Ascending aorta (tissue), 2 donors: ENCODE measurements at regions not wholly inside any gene's neighbourhood (a gene's known extent, or its start where the extent isn't known, plus 50 kb on each side); places are given as distances from the start of the nearest gene placed in this dataset.

Experiments
- DNase-seq, 2 donors: peaks; one replicate each; pipeline ENCODE4 v3.0.0-alpha.2; 2019; ENCODE audit warnings: low spot score in 2 of 2
- H3K27ac ChIP-seq, 2 donors: fragments of 200-600 bp; sonication (generic); one replicate each; pipeline ENCODE4 v1.5.1; 2016 to 2017; ENCODE audit warnings: mild to moderate bottlenecking in 1 of 2
- H3K27me3 ChIP-seq: fragments of 200-600 bp; sonication (generic); one replicate; pipeline ENCODE4 v1.5.1; 2017
- H3K36me3 ChIP-seq, 2 donors: fragments of 200-600 bp; sonication (generic); one replicate each; pipeline ENCODE4 v1.5.1; 2016
- H3K4me1 ChIP-seq, 2 donors: fragments of 200-600 bp; sonication (generic); one replicate each; pipeline ENCODE4 v1.5.1; 2016 to 2017; ENCODE audit warnings: mild to moderate bottlenecking in 1 of 2
- H3K4me3 ChIP-seq, 2 donors: fragments of 200-600 bp; sonication (generic); one replicate each; pipeline ENCODE4 v1.5.1; 2016 to 2017; ENCODE audit warnings: mild to moderate bottlenecking in 1 of 2
- H3K9me3 ChIP-seq, 2 donors: fragments of 200-600 bp; sonication (generic); one replicate each; pipeline ENCODE4 v1.5.1; 2016
- intact Hi-C: fragments of 100-400 bp; cut with DNase I; formaldehyde crosslinking; loops from one replicate; pipeline ENCODE4 v1.15.1; 2023
- TF ChIP-seq, protein P1 (sequence below), 3 experiments: fragments of 200-600 bp in 2 of 3; fragments of 450-650 bp in 1 of 3; sonication (generic) in 2 of 3; IDR thresholded peaks; one replicate each; pipeline ENCODE4 v1.5.1; 2016 to 2019; ENCODE audit warnings: antibody characterized with exemption in 3 of 3, mild to moderate bottlenecking in 1 of 3, moderate library complexity in 1 of 3

DNA sequence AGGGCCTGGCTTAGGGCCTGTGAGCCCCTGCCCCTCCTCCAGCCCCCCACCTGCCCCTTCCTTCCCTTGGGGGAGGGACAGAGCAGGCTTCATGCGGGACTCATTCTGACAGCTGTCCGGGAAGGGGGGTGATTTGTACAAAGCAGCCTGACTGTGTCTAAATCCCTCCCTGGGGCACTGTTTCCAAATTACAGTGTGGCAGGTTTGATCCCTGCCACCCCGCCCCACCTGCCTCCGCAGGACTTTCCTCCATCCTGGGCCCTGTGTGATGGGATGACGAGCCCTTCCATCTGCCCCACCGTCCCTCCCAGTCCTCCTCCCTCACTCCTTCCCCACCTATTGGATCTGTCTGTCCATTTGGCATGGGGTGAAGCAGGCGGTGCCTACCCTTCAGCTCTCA lies 363.9 kb downstream of the BCL11B start:
- Histone ChIP-seq H3K4me1 (no peaks in the 10 kb centered on the region), H3K36me3 (no peaks in the 10 kb centered on the region), H3K27me3 (no peaks in the 10 kb centered on the region), H3K4me3 (no peak overlapping the region), H3K9me3 (no peaks in the 10 kb centered on the region), H3K27ac (no peak overlapping the region)
- intact Hi-C loops: no loop called here
- DNase-seq: no peak
- TF ChIP-seq, protein P1, sequence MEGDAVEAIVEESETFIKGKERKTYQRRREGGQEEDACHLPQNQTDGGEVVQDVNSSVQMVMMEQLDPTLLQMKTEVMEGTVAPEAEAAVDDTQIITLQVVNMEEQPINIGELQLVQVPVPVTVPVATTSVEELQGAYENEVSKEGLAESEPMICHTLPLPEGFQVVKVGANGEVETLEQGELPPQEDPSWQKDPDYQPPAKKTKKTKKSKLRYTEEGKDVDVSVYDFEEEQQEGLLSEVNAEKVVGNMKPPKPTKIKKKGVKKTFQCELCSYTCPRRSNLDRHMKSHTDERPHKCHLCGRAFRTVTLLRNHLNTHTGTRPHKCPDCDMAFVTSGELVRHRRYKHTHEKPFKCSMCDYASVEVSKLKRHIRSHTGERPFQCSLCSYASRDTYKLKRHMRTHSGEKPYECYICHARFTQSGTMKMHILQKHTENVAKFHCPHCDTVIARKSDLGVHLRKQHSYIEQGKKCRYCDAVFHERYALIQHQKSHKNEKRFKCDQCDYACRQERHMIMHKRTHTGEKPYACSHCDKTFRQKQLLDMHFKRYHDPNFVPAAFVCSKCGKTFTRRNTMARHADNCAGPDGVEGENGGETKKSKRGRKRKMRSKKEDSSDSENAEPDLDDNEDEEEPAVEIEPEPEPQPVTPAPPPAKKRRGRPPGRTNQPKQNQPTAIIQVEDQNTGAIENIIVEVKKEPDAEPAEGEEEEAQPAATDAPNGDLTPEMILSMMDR (IDR thresholded peaks at IDR 0.05): no peak

DNA sequence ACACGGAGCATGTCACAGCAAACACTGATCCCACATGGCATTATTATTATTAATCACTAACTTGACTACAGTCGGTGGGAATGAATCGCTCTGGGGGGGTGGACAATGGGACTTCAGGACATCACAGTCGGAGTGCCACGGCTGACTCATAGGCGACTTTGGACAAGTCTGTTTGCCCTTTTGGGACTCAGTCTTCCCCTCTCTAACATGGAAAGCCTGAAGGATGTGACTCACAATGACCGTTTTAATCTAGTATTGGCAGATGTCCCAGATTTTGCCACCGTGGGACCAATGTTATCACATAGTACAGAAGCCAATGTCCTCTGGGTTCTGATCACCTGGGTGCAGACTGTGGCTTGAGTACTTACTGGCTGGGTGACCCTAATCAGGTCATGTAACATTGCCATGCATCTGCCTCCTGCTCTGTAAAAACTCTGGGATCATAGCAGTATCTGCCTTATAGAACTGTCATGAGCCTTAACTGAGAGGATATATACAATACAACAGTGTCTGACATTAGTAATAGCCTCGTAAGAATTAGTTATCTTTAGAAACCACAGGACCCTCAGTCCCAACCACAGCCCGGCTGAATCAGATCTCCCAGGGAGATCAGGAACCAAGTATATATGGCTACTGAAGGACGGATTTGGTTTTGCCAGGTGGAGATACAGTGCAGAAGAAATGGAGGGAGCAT lies 362.6 kb downstream of the BCL11B start:
- H3K9me3 ChIP-seq: no peaks in the 10 kb centered on the region
- H3K27ac ChIP-seq: no peak overlapping the region
- H3K4me1 ChIP-seq: no peaks in the 10 kb centered on the region
- TF ChIP-seq, protein P1 (IDR thresholded peaks at IDR 0.05): no peak
- no peaks in the 10 kb centered on the region for H3K36me3 ChIP-seq
- intact Hi-C loops: no loop called here
- no peak for DNase-seq
- H3K27me3 ChIP-seq: no peaks in the 10 kb centered on the region
- no peak overlapping the region for H3K4me3 ChIP-seq

DNA sequence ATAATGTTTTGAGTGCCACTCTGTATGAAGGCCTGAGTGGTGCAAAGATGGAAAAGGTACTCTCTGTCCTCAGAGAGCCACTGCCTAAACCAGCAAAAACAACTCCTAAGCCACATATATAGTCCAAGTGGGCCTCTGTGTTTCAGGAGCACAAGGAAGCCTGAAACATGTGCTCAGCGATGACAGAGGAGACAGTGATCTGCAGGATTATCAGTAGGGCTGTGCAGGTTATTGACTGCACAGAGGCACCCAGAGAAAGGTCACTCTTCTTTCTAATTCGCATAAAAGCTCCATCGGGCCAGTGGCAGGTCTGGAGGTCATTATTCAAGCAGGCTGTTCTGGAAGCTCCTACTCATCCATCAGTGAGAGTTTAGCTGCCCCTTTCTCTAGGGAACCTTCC lies 361.9 kb downstream of the BCL11B start:
- Histone ChIP-seq H3K27me3 (no peaks in the 10 kb centered on the region), H3K4me1 (no peaks in the 10 kb centered on the region), H3K4me3 (no peak overlapping the region), H3K27ac (no peak overlapping the region), H3K36me3 (no peaks in the 10 kb centered on the region), H3K9me3 (no peaks in the 10 kb centered on the region)
- TF ChIP-seq, protein P1 (IDR thresholded peaks at IDR 0.05): no peak
- DNase-seq: no peak
- intact Hi-C loops: no loop called here

DNA sequence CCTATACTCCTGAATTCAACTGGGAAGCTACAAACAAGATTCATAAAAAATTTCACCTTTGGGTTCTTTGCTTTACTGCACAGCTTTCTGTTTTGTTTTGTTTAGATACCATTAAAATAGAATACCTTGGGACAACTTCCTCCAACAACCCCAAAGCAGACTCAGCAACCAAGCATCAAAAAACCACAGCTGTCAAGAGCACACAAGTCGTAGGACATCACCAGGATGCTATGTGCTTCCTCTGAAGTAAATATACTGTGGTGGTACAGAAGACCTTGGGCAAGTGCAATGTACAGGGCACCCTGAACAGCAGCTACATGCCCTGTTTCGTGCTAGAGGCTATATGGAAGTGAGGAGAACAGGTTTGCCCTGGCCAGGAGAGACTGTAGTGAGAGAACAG lies 359.3 kb downstream of the BCL11B start:
- no peaks in the 10 kb centered on the region for H3K27me3 ChIP-seq
- H3K4me1 ChIP-seq: no peaks in the 10 kb centered on the region
- no peak overlapping the region for H3K27ac ChIP-seq
- TF ChIP-seq, protein P1 (IDR thresholded peaks at IDR 0.05): no peak
- DNase-seq: no peak
- no peak overlapping the region for H3K4me3 ChIP-seq
- H3K9me3 ChIP-seq: no peaks in the 10 kb centered on the region
- H3K36me3 ChIP-seq: no peaks in the 10 kb centered on the region
- intact Hi-C loops: no loop called here

DNA sequence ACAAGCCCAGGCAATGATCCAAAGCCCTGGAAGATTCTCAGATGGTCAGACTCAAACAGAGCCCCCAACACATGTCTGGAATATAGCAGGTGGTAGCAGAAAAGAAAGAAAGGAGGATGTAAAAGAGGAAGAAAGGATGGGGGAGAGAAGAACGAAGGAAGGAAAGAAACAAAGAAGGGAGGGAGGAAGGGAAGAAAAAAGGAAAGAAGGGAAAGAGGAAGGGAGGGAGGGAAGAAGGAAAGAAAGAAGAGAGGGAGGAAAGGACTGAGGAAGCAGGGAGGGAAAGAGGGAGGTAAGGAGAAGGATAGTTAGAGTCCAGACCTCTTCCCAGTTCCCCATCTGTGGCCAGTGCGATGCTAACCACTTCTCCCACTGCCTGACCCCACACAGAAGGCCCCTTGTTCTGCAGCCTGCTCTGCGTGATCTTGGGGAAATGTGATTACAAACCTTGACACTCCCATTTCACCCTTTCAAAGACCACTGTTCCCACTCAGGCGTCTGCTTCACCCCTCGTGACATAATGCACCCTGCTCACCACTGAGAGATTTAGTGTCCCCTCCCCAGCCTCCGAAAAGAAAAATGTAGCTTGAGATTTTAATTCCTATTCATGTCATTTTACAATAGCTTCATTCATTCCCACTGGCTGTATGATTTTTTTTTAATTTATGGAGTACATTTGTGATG lies 357.9 kb downstream of the BCL11B start:
- H3K27me3 ChIP-seq: no peaks in the 10 kb centered on the region
- no peaks in the 10 kb centered on the region for H3K4me1 ChIP-seq
- no peak for DNase-seq
- intact Hi-C loops: no loop called here
- H3K9me3 ChIP-seq: no peaks in the 10 kb centered on the region
- no peaks in the 10 kb centered on the region for H3K36me3 ChIP-seq
- TF ChIP-seq, protein P1 (IDR thresholded peaks at IDR 0.05): no peak
- H3K4me3 ChIP-seq: no peak overlapping the region
- H3K27ac ChIP-seq: no peak overlapping the region
